Right lobe of liver (tissue), 6 donors: ENCODE measurements at regions not wholly inside any gene's neighbourhood (a gene's known extent, or its start where the extent isn't known, plus 50 kb on each side); places are given as distances from the start of the nearest gene placed in this dataset.

Experiments
- ATAC-seq, 4 donors: fragments of 200-7000 bp; cut with Tn5 transposase; one replicate each; pipeline ENCODE4 v1.9.1; 2020; ENCODE audit warnings: mild to moderate bottlenecking in 4 of 4, moderate library complexity in 4 of 4
- DNase-seq, 3 donors: peaks; one replicate each; pipeline ENCODE4 v3.0.0-alpha.2; 2020
- H3K27ac ChIP-seq, 3 donors: fragments of 200-600 bp; one replicate each; pipeline ENCODE4 v1.8.0; 2022
- H3K27me3 ChIP-seq, 2 donors: fragments of 200-600 bp; one replicate each; pipeline ENCODE4 v1.8.0; 2022
- H3K36me3 ChIP-seq, 4 donors: fragments of 200-600 bp; sonication (generic) in 1 of 4; one replicate each; pipeline versions ENCODE4 v1.5.1 to v1.8.0; 2017 to 2022; ENCODE audit warnings: control low read depth in 1 of 4
- H3K4me1 ChIP-seq, 4 donors: fragments of 200-600 bp; sonication (generic) in 1 of 4; one replicate each; pipeline versions ENCODE4 v1.5.1 to v1.8.0; 2017 to 2022; ENCODE audit warnings: control low read depth in 1 of 4
- H3K4me3 ChIP-seq, 3 donors: fragments of 200-600 bp; one replicate each; pipeline ENCODE4 v1.8.0; 2022
- H3K9me3 ChIP-seq, 4 donors: fragments of 200-600 bp; sonication (generic) in 1 of 4; one replicate each; pipeline versions ENCODE4 v1.5.1 to v1.8.0; 2017 to 2022; ENCODE audit warnings: control low read depth in 1 of 4
- POLR2A ChIP-seq: fragments of 450-650 bp; IDR thresholded peaks from one replicate; pipeline ENCODE4 v1.6.1; 2017; ENCODE audit warnings: antibody characterized with exemption, mild to moderate bottlenecking
- WGBS: methylation state at CpG from one replicate; pipeline ENCODE4 v1.1.6; 2018; ENCODE audit warnings: low coverage, low lambda C conversion rate; ENCODE audit not compliant: insufficient coverage; ENCODE audit errors: missing lambda C conversion rate; 5-methylcytosine and 5-hydroxymethylcytosine counted together
- intact Hi-C, 2 donors: fragments of 100-400 bp; cut with DNase I; formaldehyde crosslinking; loops; one replicate each; pipeline versions ENCODE4 v1.11.2 to v1.14.1; 2022
- TF ChIP-seq, protein P1 (sequence below), 4 donors: fragments of 200-600 bp in 3 of 4; fragments of 450-650 bp in 1 of 4; IDR thresholded peaks; one replicate each; pipeline versions ENCODE4 v1.5.1 to v1.8.0; 2016 to 2022; ENCODE audit warnings: antibody characterized with exemption in 4 of 4, mild to moderate bottlenecking in 2 of 4
- donor health status: DM: no; HTN: yes; CAD: no.
- donor health status: DM: no; HTN: no; CAD: no.
- donor health status: DM: no; HTN: no; CAD: no.
- donor health status: DM: no; HTN: yes; CAD: no.
- donor health status: DM: no; HTN: yes; CAD: no.

DNA sequence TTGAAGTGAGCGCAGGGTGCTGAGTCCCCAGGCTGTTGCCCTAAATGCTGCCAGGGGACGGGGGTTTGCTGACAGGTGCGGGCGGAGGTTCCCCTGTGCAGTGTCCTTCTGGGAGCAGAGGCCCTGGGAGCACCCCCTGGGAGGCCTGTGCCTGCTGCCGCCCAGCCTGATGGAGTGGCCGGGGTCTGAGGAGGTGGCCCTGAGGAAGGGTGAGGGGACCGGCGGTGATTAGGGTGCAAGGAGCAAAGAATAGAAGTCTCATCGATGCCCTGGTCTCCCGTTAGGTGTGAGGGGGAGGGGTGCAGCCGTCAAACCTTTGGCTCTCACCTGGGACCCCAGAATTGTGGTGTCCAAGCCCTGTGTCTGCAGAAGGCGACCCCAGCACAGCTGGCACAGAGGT is 1294.7 kb downstream of the BRD1 start:
- no peaks in the 10 kb centered on the region for H3K27me3 ChIP-seq
- H3K27ac ChIP-seq: no peak overlapping the region
- H3K9me3 ChIP-seq: no peaks in the 10 kb centered on the region
- no peak overlapping the region for H3K4me3 ChIP-seq
- intact Hi-C loops: no loop called here
- ATAC-seq (no peak), DNase-seq (no peak)
- no peak for TF ChIP-seq POLR2A
- TF ChIP-seq, protein P1, sequence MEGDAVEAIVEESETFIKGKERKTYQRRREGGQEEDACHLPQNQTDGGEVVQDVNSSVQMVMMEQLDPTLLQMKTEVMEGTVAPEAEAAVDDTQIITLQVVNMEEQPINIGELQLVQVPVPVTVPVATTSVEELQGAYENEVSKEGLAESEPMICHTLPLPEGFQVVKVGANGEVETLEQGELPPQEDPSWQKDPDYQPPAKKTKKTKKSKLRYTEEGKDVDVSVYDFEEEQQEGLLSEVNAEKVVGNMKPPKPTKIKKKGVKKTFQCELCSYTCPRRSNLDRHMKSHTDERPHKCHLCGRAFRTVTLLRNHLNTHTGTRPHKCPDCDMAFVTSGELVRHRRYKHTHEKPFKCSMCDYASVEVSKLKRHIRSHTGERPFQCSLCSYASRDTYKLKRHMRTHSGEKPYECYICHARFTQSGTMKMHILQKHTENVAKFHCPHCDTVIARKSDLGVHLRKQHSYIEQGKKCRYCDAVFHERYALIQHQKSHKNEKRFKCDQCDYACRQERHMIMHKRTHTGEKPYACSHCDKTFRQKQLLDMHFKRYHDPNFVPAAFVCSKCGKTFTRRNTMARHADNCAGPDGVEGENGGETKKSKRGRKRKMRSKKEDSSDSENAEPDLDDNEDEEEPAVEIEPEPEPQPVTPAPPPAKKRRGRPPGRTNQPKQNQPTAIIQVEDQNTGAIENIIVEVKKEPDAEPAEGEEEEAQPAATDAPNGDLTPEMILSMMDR (IDR thresholded peaks at IDR 0.05): no peak
- H3K4me1 ChIP-seq: no peaks in the 10 kb centered on the region
- 68% methylated on average over 8 of the region's 12 CpGs for WGBS
- H3K36me3 ChIP-seq: no peaks in the 10 kb centered on the region

DNA sequence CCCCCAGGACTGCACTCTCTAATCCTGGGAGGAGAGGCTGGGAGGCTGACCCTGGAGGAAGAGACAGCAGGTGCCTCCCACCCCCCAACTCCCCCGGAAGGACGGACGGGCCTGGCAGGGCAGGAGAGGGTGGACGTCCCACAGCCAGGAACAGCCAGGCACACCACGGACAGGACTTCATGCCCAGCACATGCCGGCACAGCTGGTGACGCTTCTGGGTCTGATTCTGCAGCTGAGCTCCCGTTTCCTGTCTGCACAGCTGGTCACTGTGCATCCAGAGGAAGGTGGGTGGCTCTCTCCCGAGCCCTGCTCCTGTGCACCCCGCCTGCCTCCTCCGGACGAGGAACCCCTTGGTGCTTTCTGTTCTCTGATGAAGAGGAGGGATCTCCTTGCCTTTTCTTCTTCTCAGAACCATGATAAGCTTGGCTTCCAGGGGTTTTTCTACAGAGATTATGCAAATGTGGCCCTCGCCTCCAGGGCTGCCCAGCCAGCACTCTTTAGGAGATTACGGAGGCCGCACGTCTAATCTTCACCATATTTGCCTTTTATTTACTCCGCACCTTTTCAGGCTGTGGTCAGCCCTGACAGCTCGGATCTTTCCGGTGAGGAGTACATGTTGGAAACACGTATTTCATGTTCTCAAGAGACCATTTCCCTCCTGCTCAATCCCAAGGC is 1295.8 kb downstream of the BRD1 start:
- no peak for TF ChIP-seq POLR2A
- TF ChIP-seq, protein P1 (IDR thresholded peaks at IDR 0.05): no peak
- H3K36me3 ChIP-seq: no peaks in the 10 kb centered on the region
- no peak overlapping the region for H3K27ac ChIP-seq
- no peaks in the 10 kb centered on the region for H3K4me1 ChIP-seq
- DNase-seq (no peak), ATAC-seq (no peak)
- H3K4me3 ChIP-seq: no peak overlapping the region
- 44% methylated on average over 8 of the region's 20 CpGs for WGBS
- intact Hi-C loops: no loop called here
- H3K27me3 ChIP-seq: no peaks in the 10 kb centered on the region
- H3K9me3 ChIP-seq: no peaks in the 10 kb centered on the region

DNA sequence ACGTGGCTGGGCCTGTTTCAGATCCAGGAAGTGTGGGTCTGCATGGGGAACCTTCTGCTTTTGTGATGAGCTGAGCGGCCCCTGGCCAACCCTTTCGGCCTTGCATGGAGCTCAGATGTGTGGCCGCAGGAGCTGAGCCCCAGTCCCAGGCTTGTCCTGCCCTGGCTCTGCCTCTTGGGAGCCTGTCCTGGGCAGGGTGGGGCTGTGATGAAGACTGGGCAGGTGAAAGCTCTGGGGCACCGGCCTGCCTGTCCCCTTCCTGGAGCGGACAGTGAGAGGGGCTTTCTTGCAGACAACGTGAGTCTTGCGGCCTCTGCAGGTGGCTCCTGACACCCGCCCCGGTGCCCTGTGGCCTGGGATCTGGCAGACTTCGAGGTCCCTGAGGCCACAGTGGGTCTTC is 1296.6 kb downstream of the BRD1 start:
- Histone ChIP-seq H3K4me1 (no peaks in the 10 kb centered on the region), H3K36me3 (no peaks in the 10 kb centered on the region), H3K27ac (no peak overlapping the region), H3K27me3 (no peaks in the 10 kb centered on the region), H3K4me3 (no peak overlapping the region), H3K9me3 (no peaks in the 10 kb centered on the region)
- 25% methylated on average over 2 of the region's 11 CpGs for WGBS
- intact Hi-C loops: no loop called here
- no peak for TF ChIP-seq POLR2A
- TF ChIP-seq, protein P1 (IDR thresholded peaks at IDR 0.05): no peak
- no peak for DNase-seq
- ATAC-seq: no peak

DNA sequence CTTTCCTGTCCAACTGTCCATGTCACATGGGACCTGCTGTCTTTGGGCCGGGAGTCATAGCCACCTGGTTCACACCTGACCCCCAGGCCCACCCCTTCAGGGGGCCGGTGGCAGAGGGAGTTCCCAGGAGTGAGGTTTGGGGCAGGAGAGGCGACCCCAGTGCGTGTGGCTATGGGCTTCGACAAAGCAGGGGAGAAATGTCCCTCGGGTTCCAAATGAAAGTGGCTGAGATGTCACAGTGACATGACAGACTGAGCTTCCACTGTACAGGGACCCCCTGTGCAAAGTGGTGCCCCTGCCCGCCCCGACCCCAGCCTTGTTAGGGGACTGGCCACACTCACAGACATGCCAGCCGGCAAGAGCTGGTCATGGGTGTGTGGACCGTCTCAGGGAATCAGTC is 1297.0 kb downstream of the BRD1 start:
- Histone ChIP-seq H3K4me1 (no peaks in the 10 kb centered on the region), H3K27ac (no peak overlapping the region), H3K9me3 (no peaks in the 10 kb centered on the region), H3K27me3 (no peaks in the 10 kb centered on the region), H3K36me3 (no peaks in the 10 kb centered on the region), H3K4me3 (no peak overlapping the region)
- WGBS: 27% methylated on average over 2 of the region's 10 CpGs
- no peak for TF ChIP-seq POLR2A
- TF ChIP-seq, protein P1 (IDR thresholded peaks at IDR 0.05): no peak
- intact Hi-C loops: no loop called here
- DNase-seq (no peak), ATAC-seq (no peak)
